HEK293 (cell line): ENCODE measurements at regions not wholly inside any gene's neighbourhood (a gene's known extent, or its start where the extent isn't known, plus 50 kb on each side); places are given as distances from the start of the nearest gene placed in this dataset.

Experiments used
- CTCF ChIA-PET: fragments of 350-600 bp; formaldehyde crosslinking; extraction: SDS; loops from one replicate; lab custom pipeline; 2021; ENCODE audit warnings: antibody characterized with exemption; lab: Yijun Ruan, JAX
- POLR2A ChIA-PET: fragments of 300-600 bp; formaldehyde crosslinking; extraction: SDS; loops from one replicate; lab custom pipeline; 2020; ENCODE audit warnings: antibody characterized with exemption, inconsistent platforms; lab: Yijun Ruan, JAX
- H3K27ac ChIP-seq: fragments of 200-500 bp; sonication (Bioruptor generic); 2 replicates; pipeline ENCODE4 v1.5.1; 2014; ENCODE audit warnings: low read depth, low read length, control low read depth, inconsistent platforms; ENCODE audit errors: extremely low read depth
- H3K36me3 ChIP-seq, 2 experiments: fragments of 200-500 bp in 1 of 2; sonication (Bioruptor generic) in 1 of 2; 1 replicate in 1 of 2; 2 replicates in 1 of 2; pipeline ENCODE4 v1.5.1; 2014 to 2017; ENCODE audit warnings: inconsistent platforms in 2 of 2, low read length in 2 of 2; ENCODE audit not compliant: control insufficient read depth in 2 of 2, insufficient read depth in 1 of 2
- H3K4me1 ChIP-seq: fragments of 200-500 bp; sonication (Bioruptor generic); 2 replicates; pipeline ENCODE4 v1.5.1; 2014; ENCODE audit warnings: mild to moderate bottlenecking, low read length, inconsistent platforms; ENCODE audit not compliant: control insufficient read depth, insufficient read depth
- H3K4me3 ChIP-seq: 2 replicates; pipeline ENCODE4 v1.5.1; 2011; ENCODE audit warnings: low read depth, mild to moderate bottlenecking, control low read depth, low read length, moderate library complexity
- H3K9me3 ChIP-seq: fragments of 200-500 bp; sonication (Bioruptor generic); 2 replicates; pipeline ENCODE4 v1.5.1; 2014; ENCODE audit warnings: low read depth, low read length, inconsistent platforms; ENCODE audit not compliant: control insufficient read depth, insufficient read depth
- BCL11B ChIP-seq: fragments of 450-650 bp; formaldehyde crosslinking; IDR thresholded peaks from 2 replicates; pipeline ENCODE4 v1.5.1; 2016; ENCODE audit warnings: low read depth, missing biosample characterization, missing genetic modification characterization
- GLI2 ChIP-seq: fragments of 450-650 bp; formaldehyde crosslinking; IDR thresholded peaks from 2 replicates; pipeline ENCODE4; 2017; ENCODE audit warnings: missing biosample characterization, missing genetic modification characterization, low read depth, borderline replicate concordance
- HOXD13 ChIP-seq: sonication (generic); formaldehyde crosslinking; IDR thresholded peaks from 2 replicates; pipeline ENCODE4 v1.8.0; 2022; ENCODE audit warnings: missing genetic modification reagents, borderline replicate concordance
- PRDM4 ChIP-seq: fragments of 450-650 bp; formaldehyde crosslinking; IDR thresholded peaks from 2 replicates; pipeline ENCODE4 v1.5.1; 2017; ENCODE audit warnings: missing biosample characterization, missing genetic modification characterization
- PRDM6 ChIP-seq: fragments of 450-650 bp; formaldehyde crosslinking; IDR thresholded peaks from 2 replicates; pipeline ENCODE4 v1.5.1; 2017; ENCODE audit warnings: missing biosample characterization, missing genetic modification characterization
- TCF7L2 ChIP-seq: IDR thresholded peaks from 2 replicates; pipeline ENCODE4 v1.6.1; 2011; ENCODE audit warnings: low read depth, mild to moderate bottlenecking, inconsistent platforms, low read length, moderate library complexity, borderline replicate concordance
- TSHZ1 ChIP-seq: fragments of 450-650 bp; formaldehyde crosslinking; IDR thresholded peaks from 2 replicates; pipeline ENCODE4 v1.5.1; 2016; ENCODE audit warnings: missing biosample characterization, missing genetic modification characterization, borderline replicate concordance
- ZFP3 ChIP-seq: fragments of 450-650 bp; formaldehyde crosslinking; IDR thresholded peaks from 2 replicates; pipeline ENCODE4 v1.5.1; 2016; ENCODE audit warnings: low read depth, missing biosample characterization, missing genetic modification characterization
- ZNF16 ChIP-seq: fragments of 450-650 bp; formaldehyde crosslinking; IDR thresholded peaks from 2 replicates; pipeline ENCODE4 v1.5.1; 2016; ENCODE audit warnings: low read depth, missing biosample characterization, missing genetic modification characterization
- ZNF169 ChIP-seq: fragments of 450-650 bp; formaldehyde crosslinking; IDR thresholded peaks from 2 replicates; pipeline ENCODE4 v1.5.1; 2016; ENCODE audit warnings: missing biosample characterization, missing genetic modification characterization
- ZNF19 ChIP-seq: fragments of 450-650 bp; formaldehyde crosslinking; IDR thresholded peaks from 2 replicates; pipeline ENCODE4; 2016; ENCODE audit warnings: missing biosample characterization, missing genetic modification characterization, low read depth
- ZNF23 ChIP-seq: fragments of 450-650 bp; formaldehyde crosslinking; IDR thresholded peaks from 2 replicates; pipeline ENCODE4 v1.5.1; 2016; ENCODE audit warnings: missing biosample characterization, missing genetic modification characterization, borderline replicate concordance
- ZNF302 ChIP-seq: fragments of 450-650 bp; formaldehyde crosslinking; IDR thresholded peaks from 2 replicates; pipeline ENCODE4 v1.5.1; 2016; ENCODE audit warnings: missing biosample characterization, missing genetic modification characterization, low read depth
- ZNF350 ChIP-seq: fragments of 450-650 bp; formaldehyde crosslinking; IDR thresholded peaks from 2 replicates; pipeline ENCODE4 v1.5.0; 2017; ENCODE audit warnings: missing biosample characterization, mild to moderate bottlenecking, missing genetic modification characterization
- ZNF362 ChIP-seq: fragments of 450-650 bp; formaldehyde crosslinking; IDR thresholded peaks from 2 replicates; pipeline ENCODE4 v1.5.1; 2016; ENCODE audit warnings: missing biosample characterization, missing genetic modification characterization
- ZNF571 ChIP-seq: fragments of 450-650 bp; formaldehyde crosslinking; IDR thresholded peaks from 2 replicates; pipeline ENCODE4 v1.5.0; 2017; ENCODE audit warnings: missing biosample characterization, missing genetic modification characterization
- ZNF692 ChIP-seq: fragments of 450-650 bp; formaldehyde crosslinking; IDR thresholded peaks from 2 replicates; pipeline ENCODE4 v1.5.1; 2016; ENCODE audit warnings: missing biosample characterization, missing genetic modification characterization
- ZNF76 ChIP-seq: fragments of 450-650 bp; formaldehyde crosslinking; IDR thresholded peaks from 2 replicates; pipeline ENCODE4; 2016; ENCODE audit warnings: low read depth, missing biosample characterization, missing genetic modification characterization, borderline replicate concordance
- ZXDB ChIP-seq: fragments of 450-650 bp; formaldehyde crosslinking; IDR thresholded peaks from 2 replicates; pipeline ENCODE4 v1.5.1; 2016; ENCODE audit warnings: missing biosample characterization, missing genetic modification characterization

GRCh38 chr3:181976526-181976925 is 264.8 kb downstream of the SOX2 start:
- no peak overlapping the region for H3K27ac ChIP-seq
- H3K9me3 ChIP-seq: no peaks in the 10 kb centered on the region
- CTCF ChIA-PET: no interaction called here
- H3K4me1 ChIP-seq: no peaks in the 10 kb centered on the region
- TF ChIP-seq ZNF19 (tag by site-specific recombination) (no peak), HOXD13 (CRISPR knock-in tag) (no peak), ZXDB (tag by site-specific recombination) (no peak), GLI2 (tag by site-specific recombination) (no peak)
- no peaks in the 10 kb centered on the region for H3K36me3 ChIP-seq
- POLR2A ChIA-PET: no interaction called here
- no peak overlapping the region for H3K4me3 ChIP-seq

GRCh38 chr3:181985386-181985785 is 273.7 kb downstream of the SOX2 start:
- TF ChIP-seq ZFP3 (tag by site-specific recombination) (no peak), ZNF23 (tag by site-specific recombination) (no peak), ZNF169 (no peak), ZNF16 (no peak), ZNF692 (no peak)

GRCh38 chr3:181987736-181988135 is 276.0 kb downstream of the SOX2 start:
- Histone ChIP-seq H3K27ac (no peak overlapping the region), H3K9me3 (no peaks in the 10 kb centered on the region), H3K36me3 (no peaks in the 10 kb centered on the region), H3K4me1 (no peaks in the 10 kb centered on the region), H3K4me3 (no peak overlapping the region)
- POLR2A ChIA-PET: no interaction called here
- CTCF ChIA-PET: no interaction called here
- TF ChIP-seq TCF7L2: no peak
- no peak for TF ChIP-seq BCL11B (tag by site-specific recombination)
- no peak for TF ChIP-seq PRDM4 (tag by site-specific recombination)
- TF ChIP-seq ZNF23 (tag by site-specific recombination): no peak
- no peak for TF ChIP-seq ZNF302 (tag by site-specific recombination)
- no peak for TF ChIP-seq ZNF350 (tag by site-specific recombination)
- no peak for TF ChIP-seq PRDM6 (tag by site-specific recombination)
- no peak for TF ChIP-seq TSHZ1 (tag by site-specific recombination)
- no peak for TF ChIP-seq ZNF76
- no peak for TF ChIP-seq ZNF362 (tag by site-specific recombination)
- TF ChIP-seq ZNF571 (tag by site-specific recombination): no peak

More at GRCh38 chr3:181985386-181985785, 273.7 kb downstream of the SOX2 start:
- ChIA-PET CTCF (no interaction called here), POLR2A (no interaction called here)
- Histone ChIP-seq H3K36me3 (no peaks in the 10 kb centered on the region), H3K4me1 (no peaks in the 10 kb centered on the region), H3K27ac (no peak overlapping the region), H3K4me3 (no peak overlapping the region), H3K9me3 (no peaks in the 10 kb centered on the region)
